ENCODE measurements at regions not wholly inside any gene's neighbourhood (a gene's known extent, or its start where the extent isn't known, plus 50 kb on each side); places are given as distances from the start of the nearest gene placed in this dataset.

DNA sequence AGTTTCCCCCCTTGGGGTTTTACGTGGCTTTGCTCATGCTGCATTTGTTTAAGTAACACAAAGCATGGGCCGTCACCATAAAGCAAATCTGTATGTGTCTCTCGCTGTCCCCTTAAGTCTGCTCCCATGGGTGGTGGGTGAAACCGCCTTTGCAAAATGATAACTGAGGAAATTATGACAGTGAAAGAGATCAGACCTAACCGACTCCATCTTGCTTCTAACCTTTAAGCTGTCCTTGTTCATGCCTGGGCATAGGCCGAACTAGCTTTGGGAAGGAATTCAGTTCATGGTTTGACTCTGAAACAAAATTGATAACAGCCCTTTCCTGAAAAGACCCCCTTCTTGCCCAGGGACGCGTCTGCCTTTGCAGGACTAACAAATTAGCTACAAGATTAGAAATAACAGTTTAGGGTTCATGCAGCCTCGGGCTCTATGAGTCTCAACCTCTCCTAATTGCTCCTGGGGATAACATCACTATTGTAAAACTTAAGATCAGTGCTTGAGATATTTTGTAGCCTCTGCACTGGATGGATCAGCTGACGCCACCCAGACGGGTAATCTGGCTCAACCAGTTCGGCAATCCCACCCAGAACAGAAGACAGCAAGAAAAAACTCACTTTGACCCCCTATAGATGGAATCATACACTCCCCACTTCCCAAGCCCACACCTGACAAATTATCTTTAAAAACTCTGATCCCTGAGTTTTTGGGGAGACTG is 623.7 kb downstream of the TYW1 start:
- H3K27me3 ChIP-seq: no peaks in the 10 kb centered on the region
- intact Hi-C loops (cut with DNase I): no loop called here
- no peaks in the 10 kb centered on the region for H3K36me3 ChIP-seq
- no peak for ATAC-seq
- H3K9me3 ChIP-seq: no peaks in the 10 kb centered on the region
- DNase-seq: no peak
- H3K4me1 ChIP-seq: peaks cover 0 to 2% (median 0%) of the 10 kb centered on the region in 4 donors
- H3K27ac ChIP-seq: no peak overlapping the region
- no peak overlapping the region for H3K4me3 ChIP-seq
- 70% methylated on average over 11 of the region's 12 CpGs for WGBS (ENCODE audit: insufficient coverage, low coverage, low lambda C conversion rate, missing lambda C conversion rate)
- TF ChIP-seq POLR2A (IDR thresholded peaks at IDR 0.05): no peak
- TF ChIP-seq, protein P1, sequence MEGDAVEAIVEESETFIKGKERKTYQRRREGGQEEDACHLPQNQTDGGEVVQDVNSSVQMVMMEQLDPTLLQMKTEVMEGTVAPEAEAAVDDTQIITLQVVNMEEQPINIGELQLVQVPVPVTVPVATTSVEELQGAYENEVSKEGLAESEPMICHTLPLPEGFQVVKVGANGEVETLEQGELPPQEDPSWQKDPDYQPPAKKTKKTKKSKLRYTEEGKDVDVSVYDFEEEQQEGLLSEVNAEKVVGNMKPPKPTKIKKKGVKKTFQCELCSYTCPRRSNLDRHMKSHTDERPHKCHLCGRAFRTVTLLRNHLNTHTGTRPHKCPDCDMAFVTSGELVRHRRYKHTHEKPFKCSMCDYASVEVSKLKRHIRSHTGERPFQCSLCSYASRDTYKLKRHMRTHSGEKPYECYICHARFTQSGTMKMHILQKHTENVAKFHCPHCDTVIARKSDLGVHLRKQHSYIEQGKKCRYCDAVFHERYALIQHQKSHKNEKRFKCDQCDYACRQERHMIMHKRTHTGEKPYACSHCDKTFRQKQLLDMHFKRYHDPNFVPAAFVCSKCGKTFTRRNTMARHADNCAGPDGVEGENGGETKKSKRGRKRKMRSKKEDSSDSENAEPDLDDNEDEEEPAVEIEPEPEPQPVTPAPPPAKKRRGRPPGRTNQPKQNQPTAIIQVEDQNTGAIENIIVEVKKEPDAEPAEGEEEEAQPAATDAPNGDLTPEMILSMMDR (IDR thresholded peaks at IDR 0.05): no peak

DNA sequence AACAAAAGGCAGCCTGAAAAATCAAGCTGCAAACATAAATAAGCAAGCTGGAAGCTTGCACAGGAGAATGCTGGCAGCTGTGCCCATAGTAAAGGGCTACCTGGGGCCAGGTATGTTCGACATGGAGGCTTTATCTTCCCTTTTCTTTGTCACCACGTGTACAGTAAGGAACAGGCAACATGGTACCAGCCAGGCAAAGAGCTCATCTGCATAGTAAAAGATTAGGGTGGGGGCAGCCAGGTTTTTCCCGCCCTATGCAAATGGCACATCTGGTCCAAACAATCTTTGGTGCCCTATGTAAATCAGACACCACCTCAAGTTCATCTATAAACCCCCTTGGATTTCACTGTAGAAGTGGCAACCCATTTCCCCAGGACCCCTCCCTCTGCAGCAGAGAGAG is 625.1 kb downstream of the TYW1 start:
- Histone ChIP-seq H3K4me1 (peaks cover 0 to 3% (median 0%) of the 10 kb centered on the region in 4 donors), H3K9me3 (no peaks in the 10 kb centered on the region), H3K36me3 (no peaks in the 10 kb centered on the region), H3K27me3 (no peaks in the 10 kb centered on the region), H3K27ac (no peak overlapping the region), H3K4me3 (no peak overlapping the region)
- ATAC-seq: no peak
- DNase-seq: no peak
- TF ChIP-seq POLR2A (IDR thresholded peaks at IDR 0.05): no peak
- TF ChIP-seq, protein P1 (IDR thresholded peaks at IDR 0.05): no peak
- intact Hi-C loops (cut with DNase I): no loop called here
- WGBS (ENCODE audit: insufficient coverage, low coverage, low lambda C conversion rate, missing lambda C conversion rate): 33% methylated on average over 3 of the region's 3 CpGs

DNA sequence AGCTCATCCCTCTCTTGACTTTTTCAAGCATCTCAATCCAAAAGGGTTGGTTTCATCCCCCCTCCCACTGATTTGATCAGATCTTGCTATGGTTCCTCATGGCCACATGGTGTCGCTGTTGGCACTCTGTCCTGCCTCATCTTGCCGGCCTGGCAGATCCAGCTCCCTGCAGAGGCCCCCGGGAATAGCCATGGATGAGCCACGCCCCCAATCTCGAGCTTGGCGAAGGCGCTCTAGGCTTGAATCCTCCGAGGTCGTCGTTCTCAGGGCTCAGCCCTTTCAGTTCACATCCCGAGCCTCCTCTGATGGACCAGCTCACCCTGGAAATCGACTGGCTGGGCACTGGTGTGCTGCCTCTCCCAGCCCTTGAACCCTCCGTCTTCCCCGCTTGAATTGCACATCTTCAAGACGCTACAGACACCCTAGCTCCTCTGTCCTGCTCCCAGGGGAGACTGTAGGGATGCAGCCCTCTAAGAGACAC is 628.7 kb downstream of the TYW1 start:
- Histone ChIP-seq H3K9me3 (no peaks in the 10 kb centered on the region), H3K4me1 (peaks cover 0 to 3% (median 0%) of the 10 kb centered on the region in 4 donors), H3K27ac (no peak overlapping the region), H3K4me3 (no peak overlapping the region), H3K27me3 (no peaks in the 10 kb centered on the region), H3K36me3 (no peaks in the 10 kb centered on the region)
- 3% methylated on average over 10 of the region's 15 CpGs for WGBS (ENCODE audit: insufficient coverage, low coverage, low lambda C conversion rate, missing lambda C conversion rate)
- intact Hi-C loops (cut with DNase I): no loop called here
- DNase-seq (peak; percentile 68 to 70 (median 69)), ATAC-seq (peak; percentile 92 to 95 (median 94))
- no peak for TF ChIP-seq POLR2A (IDR thresholded peaks at IDR 0.05)
- TF ChIP-seq, protein P1 (IDR thresholded peaks at IDR 0.05): peak; percentile 78 to 90 (median 85)

DNA sequence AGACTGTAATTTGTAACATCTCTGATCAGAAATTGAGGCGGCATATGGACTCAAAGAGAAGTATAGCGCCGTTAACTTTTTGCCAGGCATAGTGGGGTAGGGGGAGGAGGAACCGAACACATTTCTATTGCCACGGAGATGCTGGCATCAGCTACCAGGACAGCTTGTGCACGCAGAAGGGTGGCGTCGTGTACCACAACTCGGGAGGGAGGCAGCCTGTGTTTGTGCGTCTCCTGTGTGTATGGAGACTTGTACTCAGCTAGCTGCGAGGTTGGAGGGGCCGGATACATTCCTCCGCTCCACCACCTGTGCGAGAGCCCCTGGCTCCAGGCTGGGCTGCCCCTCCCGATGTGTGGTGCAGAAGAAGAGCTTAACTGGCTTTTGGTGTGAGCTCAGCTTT is 634.8 kb downstream of the TYW1 start:
- no peak overlapping the region for H3K27ac ChIP-seq
- no peaks in the 10 kb centered on the region for H3K9me3 ChIP-seq
- no peaks in the 10 kb centered on the region for H3K36me3 ChIP-seq
- WGBS (ENCODE audit: insufficient coverage, low coverage, low lambda C conversion rate, missing lambda C conversion rate): 63% methylated on average over 8 of the region's 15 CpGs
- no peaks in the 10 kb centered on the region for H3K27me3 ChIP-seq
- ATAC-seq: peak in 1 of 4 donors; percentile 25
- intact Hi-C loops (cut with DNase I): no loop called here
- TF ChIP-seq, protein P1 (IDR thresholded peaks at IDR 0.05): no peak
- TF ChIP-seq POLR2A (IDR thresholded peaks at IDR 0.05): no peak
- no peaks in the 10 kb centered on the region for H3K4me1 ChIP-seq
- DNase-seq: no peak
- no peak overlapping the region for H3K4me3 ChIP-seq
